Endothelial cell (in vitro differentiated cells): ENCODE measurements at regions not wholly inside any gene's neighbourhood (a gene's known extent, or its start where the extent isn't known, plus 50 kb on each side); places are given as distances from the start of the nearest gene placed in this dataset.
"Not testable (repeated sequence)": the region's sequence is repeated elsewhere in the genome, so short reads cannot be mapped to it uniquely, and the experiment has no call there.

ENCODE experiments used
- DNase-seq: peaks from one replicate; pipeline ENCODE4 v3.0.0; 2021; ENCODE audit warnings: low spot score
- H3K27ac Mint-ChIP-seq: one replicate; pipeline ENCODE4 v1.8.0; 2021; ENCODE audit warnings: mixed read lengths, inconsistent platforms; ENCODE audit not compliant: unreplicated experiment
- H3K27me3 Mint-ChIP-seq: one replicate; pipeline ENCODE4 v1.8.0; 2021; ENCODE audit warnings: mild to moderate bottlenecking, moderate library complexity, mixed read lengths, inconsistent platforms; ENCODE audit not compliant: unreplicated experiment
- H3K36me3 Mint-ChIP-seq: one replicate; pipeline ENCODE4 v1.8.0; 2021; ENCODE audit warnings: mild to moderate bottlenecking, low read depth, mixed read lengths, inconsistent platforms; ENCODE audit not compliant: unreplicated experiment
- H3K4me1 Mint-ChIP-seq: one replicate; pipeline ENCODE4 v1.8.0; 2021; ENCODE audit warnings: mild to moderate bottlenecking, mixed read lengths, inconsistent platforms; ENCODE audit not compliant: unreplicated experiment
- H3K4me3 Mint-ChIP-seq: one replicate; pipeline ENCODE4 v1.8.0; 2021; ENCODE audit warnings: mild to moderate bottlenecking, mixed read lengths, inconsistent platforms; ENCODE audit not compliant: unreplicated experiment
- H3K9me3 Mint-ChIP-seq: one replicate; pipeline ENCODE4 v1.8.0; 2021; ENCODE audit warnings: mixed read lengths, inconsistent platforms; ENCODE audit not compliant: unreplicated experiment
- TF ChIP-seq, protein P1 (sequence below): fragments of 200-600 bp; sonication (generic); IDR thresholded peaks from one replicate; pipeline ENCODE4 v1.5.0; 2021; ENCODE audit warnings: antibody characterized with exemption; ENCODE audit not compliant: unreplicated experiment

GRCh38 chrX:122626871-122627270 lies 557.2 kb upstream of the GRIA3 start:
- H3K27me3 Mint-ChIP-seq = no peaks in the 10 kb centered on the region
- TF ChIP-seq, protein P1, sequence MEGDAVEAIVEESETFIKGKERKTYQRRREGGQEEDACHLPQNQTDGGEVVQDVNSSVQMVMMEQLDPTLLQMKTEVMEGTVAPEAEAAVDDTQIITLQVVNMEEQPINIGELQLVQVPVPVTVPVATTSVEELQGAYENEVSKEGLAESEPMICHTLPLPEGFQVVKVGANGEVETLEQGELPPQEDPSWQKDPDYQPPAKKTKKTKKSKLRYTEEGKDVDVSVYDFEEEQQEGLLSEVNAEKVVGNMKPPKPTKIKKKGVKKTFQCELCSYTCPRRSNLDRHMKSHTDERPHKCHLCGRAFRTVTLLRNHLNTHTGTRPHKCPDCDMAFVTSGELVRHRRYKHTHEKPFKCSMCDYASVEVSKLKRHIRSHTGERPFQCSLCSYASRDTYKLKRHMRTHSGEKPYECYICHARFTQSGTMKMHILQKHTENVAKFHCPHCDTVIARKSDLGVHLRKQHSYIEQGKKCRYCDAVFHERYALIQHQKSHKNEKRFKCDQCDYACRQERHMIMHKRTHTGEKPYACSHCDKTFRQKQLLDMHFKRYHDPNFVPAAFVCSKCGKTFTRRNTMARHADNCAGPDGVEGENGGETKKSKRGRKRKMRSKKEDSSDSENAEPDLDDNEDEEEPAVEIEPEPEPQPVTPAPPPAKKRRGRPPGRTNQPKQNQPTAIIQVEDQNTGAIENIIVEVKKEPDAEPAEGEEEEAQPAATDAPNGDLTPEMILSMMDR = no peak
- no peaks in the 10 kb centered on the region for H3K36me3 Mint-ChIP-seq
- H3K27ac Mint-ChIP-seq = no peak overlapping the region
- no peaks in the 10 kb centered on the region for H3K4me1 Mint-ChIP-seq
- no peaks in the 10 kb centered on the region for H3K9me3 Mint-ChIP-seq
- no peak overlapping the region for H3K4me3 Mint-ChIP-seq
- DNase-seq = no peak

- Mint-ChIP-seq H3K36me3 (no peaks in the 10 kb centered on the region), H3K4me3 (no peak overlapping the region), H3K4me1 (no peaks in the 10 kb centered on the region), H3K9me3 (no peaks in the 10 kb centered on the region), H3K27me3 (no peaks in the 10 kb centered on the region), H3K27ac (no peak overlapping the region)
- no peak for DNase-seq
- TF ChIP-seq, protein P1 = no peak
These were observed 542.9 kb upstream of the GRIA3 start for GRCh38 chrX:122641136-122641535.

- Mint-ChIP-seq H3K9me3 (no peaks in the 10 kb centered on the region), H3K36me3 (no peaks in the 10 kb centered on the region), H3K4me3 (no peak overlapping the region), H3K4me1 (no peaks in the 10 kb centered on the region), H3K27ac (no peak overlapping the region), H3K27me3 (no peaks in the 10 kb centered on the region)
- DNase-seq = no peak
- TF ChIP-seq, protein P1 = no peak
These were observed 542.3 kb upstream of the GRIA3 start for GRCh38 chrX:122641826-122642225.

DNA sequence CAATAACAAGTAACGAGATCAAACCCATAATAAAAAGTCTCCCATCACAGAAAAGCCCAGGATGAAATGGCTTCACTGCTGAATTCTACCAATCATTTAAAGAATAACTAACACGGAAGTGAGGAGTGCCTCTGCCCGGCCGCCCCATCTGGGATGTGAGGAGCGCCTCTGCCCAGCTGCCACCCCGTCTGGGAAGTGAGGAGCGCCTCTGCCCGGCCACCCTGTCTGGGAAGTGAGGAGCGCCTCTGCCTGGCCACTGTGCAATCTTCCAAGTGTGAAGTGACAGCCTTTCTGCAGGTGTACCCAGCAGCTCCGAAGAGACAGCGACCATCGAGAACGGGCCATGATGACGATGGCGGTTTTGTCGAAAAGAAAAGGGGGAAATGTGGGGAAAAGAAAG lies 528.8 kb upstream of the GRIA3 start:
- not testable (repeated sequence) for H3K4me3 Mint-ChIP-seq, H3K27ac Mint-ChIP-seq, H3K27me3 Mint-ChIP-seq, H3K4me1 Mint-ChIP-seq, H3K36me3 Mint-ChIP-seq, H3K9me3 Mint-ChIP-seq, DNase-seq

GRCh38 chrX:122666601-122667000 lies 517.5 kb upstream of the GRIA3 start:
- H3K9me3 Mint-ChIP-seq = no peaks in the 10 kb centered on the region
- no peak overlapping the region for H3K27ac Mint-ChIP-seq
- peaks cover 1% of the 10 kb centered on the region for H3K27me3 Mint-ChIP-seq
- H3K4me3 Mint-ChIP-seq = no peak overlapping the region
- TF ChIP-seq, protein P1 = no peak
- no peaks in the 10 kb centered on the region for H3K4me1 Mint-ChIP-seq
- no peaks in the 10 kb centered on the region for H3K36me3 Mint-ChIP-seq
- no peak for DNase-seq

GRCh38 chrX:122667667-122668066 lies 516.4 kb upstream of the GRIA3 start:
- no peaks in the 10 kb centered on the region for H3K9me3 Mint-ChIP-seq
- peaks cover 1% of the 10 kb centered on the region for H3K27me3 Mint-ChIP-seq
- no peak overlapping the region for H3K27ac Mint-ChIP-seq

More at GRCh38 chrX:122667667-122668066, 516.4 kb upstream of the GRIA3 start:
- H3K4me1 Mint-ChIP-seq = no peaks in the 10 kb centered on the region
- no peaks in the 10 kb centered on the region for H3K36me3 Mint-ChIP-seq
- DNase-seq = no peak
- no peak overlapping the region for H3K4me3 Mint-ChIP-seq
- TF ChIP-seq, protein P1 = no peak
